ENCODE measurements at regions not wholly inside any gene's neighbourhood (a gene's known extent, or its start where the extent isn't known, plus 50 kb on each side); places are given as distances from the start of the nearest gene placed in this dataset.

DNA sequence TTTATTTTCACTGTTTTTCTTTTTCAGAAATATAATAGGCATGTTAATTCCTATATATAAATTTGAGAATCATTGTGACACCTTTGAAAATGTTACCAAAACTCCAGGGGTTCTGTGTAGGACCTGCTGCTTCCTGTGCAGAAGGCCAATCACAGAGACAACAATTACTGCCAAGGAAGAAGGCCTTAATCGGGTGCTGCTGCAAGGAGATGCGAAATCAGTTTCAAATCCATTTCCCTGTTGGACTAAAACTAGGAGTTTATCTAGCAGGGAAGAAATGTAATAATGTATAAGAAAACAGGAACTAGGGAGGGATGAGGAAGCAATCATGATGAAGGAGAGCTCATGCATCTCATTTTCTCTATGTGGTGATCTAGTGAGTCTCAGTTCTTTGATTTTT lies 209.7 kb upstream of the NUDT12 start:
- Mint-ChIP-seq H3K9me3 (peaks cover 12% of the 10 kb centered on the region), H3K4me1 (no peaks in the 10 kb centered on the region), H3K4me3 (no peak overlapping the region), H3K27me3 (ENCODE audit: insufficient read depth) (no peaks in the 10 kb centered on the region), H3K36me3 (ENCODE audit: low read depth) (peaks cover 2% of the 10 kb centered on the region), H3K27ac (no peak overlapping the region)
- H3K4me1 ChIP-seq (ENCODE audit: control insufficient read depth, insufficient read depth, low read length) = no peaks in the 10 kb centered on the region
- TF ChIP-seq, protein P1, sequence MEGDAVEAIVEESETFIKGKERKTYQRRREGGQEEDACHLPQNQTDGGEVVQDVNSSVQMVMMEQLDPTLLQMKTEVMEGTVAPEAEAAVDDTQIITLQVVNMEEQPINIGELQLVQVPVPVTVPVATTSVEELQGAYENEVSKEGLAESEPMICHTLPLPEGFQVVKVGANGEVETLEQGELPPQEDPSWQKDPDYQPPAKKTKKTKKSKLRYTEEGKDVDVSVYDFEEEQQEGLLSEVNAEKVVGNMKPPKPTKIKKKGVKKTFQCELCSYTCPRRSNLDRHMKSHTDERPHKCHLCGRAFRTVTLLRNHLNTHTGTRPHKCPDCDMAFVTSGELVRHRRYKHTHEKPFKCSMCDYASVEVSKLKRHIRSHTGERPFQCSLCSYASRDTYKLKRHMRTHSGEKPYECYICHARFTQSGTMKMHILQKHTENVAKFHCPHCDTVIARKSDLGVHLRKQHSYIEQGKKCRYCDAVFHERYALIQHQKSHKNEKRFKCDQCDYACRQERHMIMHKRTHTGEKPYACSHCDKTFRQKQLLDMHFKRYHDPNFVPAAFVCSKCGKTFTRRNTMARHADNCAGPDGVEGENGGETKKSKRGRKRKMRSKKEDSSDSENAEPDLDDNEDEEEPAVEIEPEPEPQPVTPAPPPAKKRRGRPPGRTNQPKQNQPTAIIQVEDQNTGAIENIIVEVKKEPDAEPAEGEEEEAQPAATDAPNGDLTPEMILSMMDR (conservative IDR thresholded peaks at IDR 0.05) = no peak
- WGBS, 2 experiments (ENCODE audit: insufficient coverage in 1 of 2, insufficient read length in 1 of 2) = 92 to 100% methylated on average over 2 of the region's 2 CpGs
- H3K27ac ChIP-seq (ENCODE audit: low read depth, low read length) = no peak overlapping the region
- no peak for DNase-seq
- no peak overlapping the region for H3K9ac ChIP-seq (ENCODE audit: extremely low read depth, low read length, poor library complexity, severe bottlenecking)
- H3K36me3 ChIP-seq (ENCODE audit: control insufficient read depth, insufficient read depth, low read length) = no peaks in the 10 kb centered on the region
- peaks cover 19% of the 10 kb centered on the region for H3K9me3 ChIP-seq (ENCODE audit: control insufficient read depth, low read length)
- H3K27me3 ChIP-seq (ENCODE audit: control insufficient read depth, insufficient read depth, low read length, poor library complexity, severe bottlenecking) = no peaks in the 10 kb centered on the region
- H3K4me3 ChIP-seq (ENCODE audit: low read length) = no peak overlapping the region

DNA sequence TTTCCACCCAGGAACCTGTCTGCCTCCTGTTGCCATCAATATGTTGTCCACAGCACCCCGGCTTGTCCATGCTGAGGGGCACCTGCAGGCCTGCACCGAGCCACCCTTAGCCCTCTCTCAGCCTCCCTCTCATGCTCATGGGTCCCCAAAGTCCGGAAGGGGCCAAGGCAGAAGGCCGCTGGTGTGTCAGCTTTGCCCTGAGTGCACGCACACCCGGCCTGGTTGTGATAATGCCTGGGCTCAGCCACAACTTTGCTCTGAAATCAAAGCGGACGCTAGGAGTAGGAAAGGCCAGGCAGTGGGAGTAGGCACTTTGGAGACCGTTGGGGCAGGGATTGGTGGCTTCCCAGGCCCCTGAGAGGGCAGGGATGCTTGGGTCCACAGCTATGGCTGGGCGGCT lies 201.8 kb upstream of the NUDT12 start:
- H3K9me3 Mint-ChIP-seq = peaks cover 3% of the 10 kb centered on the region
- H3K27me3 Mint-ChIP-seq (ENCODE audit: insufficient read depth) = no peaks in the 10 kb centered on the region
- H3K27ac ChIP-seq (ENCODE audit: low read depth, low read length) = no peak overlapping the region
- peaks cover 9% of the 10 kb centered on the region for H3K4me1 ChIP-seq (ENCODE audit: control insufficient read depth, insufficient read depth, low read length)
- peaks cover 5% of the 10 kb centered on the region for H3K9me3 ChIP-seq (ENCODE audit: control insufficient read depth, low read length)
- H3K4me3 ChIP-seq (ENCODE audit: low read length) = no peak overlapping the region
- no peak overlapping the region for H3K27ac Mint-ChIP-seq
- H3K36me3 Mint-ChIP-seq (ENCODE audit: low read depth) = peaks cover 2% of the 10 kb centered on the region
- no peaks in the 10 kb centered on the region for H3K36me3 ChIP-seq (ENCODE audit: control insufficient read depth, insufficient read depth, low read length)
- H3K9ac ChIP-seq (ENCODE audit: extremely low read depth, low read length, poor library complexity, severe bottlenecking) = no peak overlapping the region
- 85 to 88% methylated on average over 6 to 10 of the region's 10 CpGs for WGBS, 2 experiments (ENCODE audit: insufficient coverage in 1 of 2, insufficient read length in 1 of 2)
- DNase-seq = no peak
- H3K4me3 Mint-ChIP-seq = no peak overlapping the region
- no peaks in the 10 kb centered on the region for H3K27me3 ChIP-seq (ENCODE audit: control insufficient read depth, insufficient read depth, low read length, poor library complexity, severe bottlenecking)
- TF ChIP-seq, protein P1 (conservative IDR thresholded peaks at IDR 0.05) = no peak
- peaks cover 2% of the 10 kb centered on the region for H3K4me1 Mint-ChIP-seq

DNA sequence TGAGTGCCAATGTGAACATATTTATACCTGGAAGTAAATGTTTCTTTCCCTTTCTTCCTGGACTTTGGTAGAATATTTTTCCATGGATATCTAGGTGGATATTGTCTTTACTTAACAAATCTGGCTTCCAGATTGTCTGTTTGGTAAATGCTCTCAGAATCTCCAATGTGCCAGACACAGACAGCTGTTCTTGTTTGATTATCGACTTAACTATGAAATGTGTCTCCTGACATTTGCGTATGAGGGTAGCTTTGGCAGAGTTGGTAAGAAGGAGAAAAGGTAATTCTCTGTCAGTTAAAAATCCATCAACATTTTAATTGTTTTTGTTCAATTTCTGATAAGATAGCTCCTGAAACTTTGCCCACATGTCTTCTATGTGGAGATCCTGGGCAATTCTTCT lies 196.4 kb upstream of the NUDT12 start:
- no peaks in the 10 kb centered on the region for H3K27me3 Mint-ChIP-seq (ENCODE audit: insufficient read depth)
- no peaks in the 10 kb centered on the region for H3K36me3 Mint-ChIP-seq (ENCODE audit: low read depth)
- Histone ChIP-seq H3K36me3 (ENCODE audit: control insufficient read depth, insufficient read depth, low read length) (no peaks in the 10 kb centered on the region), H3K27ac (ENCODE audit: low read depth, low read length) (no peak overlapping the region), H3K27me3 (ENCODE audit: control insufficient read depth, insufficient read depth, low read length, poor library complexity, severe bottlenecking) (no peaks in the 10 kb centered on the region), H3K9ac (ENCODE audit: extremely low read depth, low read length, poor library complexity, severe bottlenecking) (no peak overlapping the region), H3K4me1 (ENCODE audit: control insufficient read depth, insufficient read depth, low read length) (peaks cover 16% of the 10 kb centered on the region), H3K9me3 (ENCODE audit: control insufficient read depth, low read length) (no peaks in the 10 kb centered on the region), H3K4me3 (ENCODE audit: low read length) (no peak overlapping the region)
- H3K27ac Mint-ChIP-seq = no peak overlapping the region
- peaks cover 21% of the 10 kb centered on the region for H3K4me1 Mint-ChIP-seq
- H3K9me3 Mint-ChIP-seq = peaks cover 1% of the 10 kb centered on the region
- no peak overlapping the region for H3K4me3 Mint-ChIP-seq
- TF ChIP-seq, protein P1 (conservative IDR thresholded peaks at IDR 0.05) = no peak
- 83% methylated on average over 2 of the region's 2 CpGs; no CpG with 5 or more reads in 1 of the 2 experiments for WGBS, 2 experiments (ENCODE audit: insufficient coverage in 1 of 2, insufficient read length in 1 of 2)
- no peak for DNase-seq

Measured in endodermal cell (in vitro differentiated cells).